Endothelial cell of umbilical vein (primary cell): ENCODE measurements at regions not wholly inside any gene's neighbourhood (a gene's known extent, or its start where the extent isn't known, plus 50 kb on each side); places are given as distances from the start of the nearest gene placed in this dataset.

Experiments
- BruUV-seq: library from RNA; stranded (reverse); fragments of 400-500 nt; replicated peaks from 2 replicates; lab custom pipeline; 2021; lab: Mats Ljungman, UMichigan
- CTCF ChIA-PET: fragments of 300-600, 350-600 bp; sonication (Branson Sonifier 250); formaldehyde crosslinking; loops from one replicate; lab custom pipeline; 2021; ENCODE audit warnings: antibody characterized with exemption, inconsistent platforms; lab: Charles Lee
- POLR2A ChIA-PET: fragments of 300-600, 350-600 bp; sonication (Branson Sonifier 250); formaldehyde crosslinking; loops from one replicate; lab custom pipeline; 2021; ENCODE audit warnings: antibody characterized with exemption, inconsistent platforms; lab: Charles Lee
- DNase-seq: peaks from one replicate; pipeline ENCODE4 v3.0.0-alpha.2; 2011; ENCODE audit warnings: low read depth, low spot score
- FAIRE-seq: peaks from 2 replicates; lab custom pipeline; 2011; peaks lifted over from hg19 to GRCh38; lab: Jason Lieb, UNC
- H2AFZ ChIP-seq: 2 replicates; pipeline ENCODE4 v1.6.0; 2012; ENCODE audit warnings: low read depth, low read length, control low read depth, inconsistent platforms
- H3K27ac ChIP-seq: 2 replicates; pipeline ENCODE4 v1.5.1; 2011; ENCODE audit warnings: low read depth, mild to moderate bottlenecking, control low read depth, low read length, moderate library complexity; ENCODE audit not compliant: insufficient read depth
- H3K27me3 ChIP-seq, 2 experiments: 2 replicates each; pipeline versions ENCODE4 v1.6.0 to v1.6.1; 2011; ENCODE audit warnings: low read length in 2 of 2, mixed read lengths in 1 of 2; ENCODE audit not compliant: control insufficient read depth in 2 of 2, insufficient read depth in 2 of 2
- H3K36me3 ChIP-seq, 2 experiments: 2 replicates in 1 of 2; 3 replicates in 1 of 2; pipeline ENCODE4 v1.5.1; 2011; ENCODE audit warnings: low read length in 2 of 2, mild to moderate bottlenecking in 1 of 2, moderate library complexity in 1 of 2; ENCODE audit not compliant: control insufficient read depth in 2 of 2, insufficient read depth in 2 of 2; ENCODE audit errors: extremely low read depth in 1 of 2
- H3K4me1 ChIP-seq: 3 replicates; pipeline ENCODE4 v1.5.1; 2011; ENCODE audit warnings: mild to moderate bottlenecking, low read length; ENCODE audit not compliant: control insufficient read depth, insufficient read depth; ENCODE audit errors: extremely low read depth
- H3K4me2 ChIP-seq: 2 replicates; pipeline ENCODE4 v1.6.1; 2011; ENCODE audit warnings: low read length, control low read depth, mixed read lengths; ENCODE audit not compliant: insufficient read depth
- H3K4me3 ChIP-seq, 3 experiments: fragments of 200-600 bp in 1 of 3; sonication (generic), shearing (Covaris generic) in 1 of 3; replicated peaks in 1 of 3; 2 replicates each; pipeline ENCODE4 v1.5.1; 2011 to 2016; ENCODE audit warnings: control low read depth in 3 of 3, low read length in 3 of 3, mild to moderate bottlenecking in 2 of 3, inconsistent platforms in 1 of 3, low read depth in 1 of 3, moderate library complexity in 1 of 3; ENCODE audit not compliant: insufficient read depth in 1 of 3
- H3K79me2 ChIP-seq: 2 replicates; pipeline ENCODE4 v1.6.0; 2012; ENCODE audit warnings: low read length, inconsistent platforms; ENCODE audit not compliant: control insufficient read depth, insufficient read depth
- H3K9ac ChIP-seq: replicated peaks from 2 replicates; pipeline ENCODE3; 2011; ENCODE audit warnings: low read length, control low read depth; ENCODE audit not compliant: insufficient read depth; ENCODE audit errors: extremely low read depth
- H3K9me1 ChIP-seq: replicated peaks from 3 replicates; pipeline ENCODE4 v1.6.0; 2011; ENCODE audit warnings: mild to moderate bottlenecking, low read length; ENCODE audit not compliant: control insufficient read depth, insufficient read depth; ENCODE audit errors: extremely low read depth
- H3K9me3 ChIP-seq: replicated peaks from 2 replicates; pipeline ENCODE4 v1.5.1; 2012; ENCODE audit warnings: low read length, inconsistent platforms; ENCODE audit not compliant: control insufficient read depth, insufficient read depth
- H4K20me1 ChIP-seq: replicated peaks from 2 replicates; pipeline ENCODE3; 2011; ENCODE audit warnings: mild to moderate bottlenecking, low read length; ENCODE audit not compliant: control insufficient read depth, insufficient read depth; ENCODE audit errors: extremely low read depth
- FOS ChIP-seq: IDR thresholded peaks from 2 replicates; pipeline ENCODE4 v1.6.1; 2011; ENCODE audit warnings: mild to moderate bottlenecking, low read length, moderate library complexity, borderline replicate concordance; ENCODE audit not compliant: insufficient read depth
- GATA2 ChIP-seq: IDR thresholded peaks from 2 replicates; pipeline ENCODE4 v1.7.0; 2011; ENCODE audit warnings: low read depth, mild to moderate bottlenecking, moderate library complexity, mixed read lengths, low read length; ENCODE audit not compliant: insufficient read length, insufficient read depth
- JUN ChIP-seq: IDR thresholded peaks from 2 replicates; pipeline ENCODE4 v1.6.1; 2011; ENCODE audit warnings: borderline replicate concordance, low read depth; ENCODE audit not compliant: insufficient read length, insufficient read depth
- MYC ChIP-seq: IDR thresholded peaks from one replicate; pipeline ENCODE4 v1.6.1; 2011; ENCODE audit warnings: mild to moderate bottlenecking, low read depth, low read length
- POLR2A ChIP-seq: IDR thresholded peaks from 2 replicates; pipeline ENCODE4 v1.6.1; 2012; ENCODE audit warnings: low read depth, mild to moderate bottlenecking, control low read depth, low read length
- POLR2AphosphoS5 ChIP-seq: IDR thresholded peaks from 2 replicates; pipeline ENCODE4 v1.6.1; 2012; ENCODE audit warnings: low read depth, mild to moderate bottlenecking, control low read depth, low read length, moderate library complexity; ENCODE audit not compliant: insufficient read depth
- dilution Hi-C: fragments of 300-500 bp; cut with MboI; formaldehyde crosslinking; loops from one replicate; pipeline ENCODE4 v1.15.0; 2019; ENCODE audit warnings: low sequenced_read_pairs; ENCODE audit not compliant: extremely low pct_ligation_motif_present
- intact Hi-C: fragments of 100-400 bp; cut with micrococcal nuclease; formaldehyde crosslinking; loops from one replicate; pipeline ENCODE4 v1.10.0; 2022
- TF ChIP-seq, protein P1 (sequence below): IDR thresholded peaks from 2 replicates; pipeline ENCODE4 v1.6.1; 2011; ENCODE audit not compliant: insufficient read depth, insufficient read length
- TF ChIP-seq, protein P2 (sequence below), 2 donors: IDR thresholded peaks; 1 replicate in 1 of 2; 2 replicates in 1 of 2; pipeline ENCODE4 v1.5.1; 2011; ENCODE audit warnings: low read length in 2 of 2, mild to moderate bottlenecking in 2 of 2, moderate library complexity in 2 of 2, control low read depth in 1 of 2, inconsistent platforms in 1 of 2, low read depth in 1 of 2; ENCODE audit not compliant: insufficient read depth in 1 of 2; ENCODE audit errors: extremely low read depth in 1 of 2

DNA sequence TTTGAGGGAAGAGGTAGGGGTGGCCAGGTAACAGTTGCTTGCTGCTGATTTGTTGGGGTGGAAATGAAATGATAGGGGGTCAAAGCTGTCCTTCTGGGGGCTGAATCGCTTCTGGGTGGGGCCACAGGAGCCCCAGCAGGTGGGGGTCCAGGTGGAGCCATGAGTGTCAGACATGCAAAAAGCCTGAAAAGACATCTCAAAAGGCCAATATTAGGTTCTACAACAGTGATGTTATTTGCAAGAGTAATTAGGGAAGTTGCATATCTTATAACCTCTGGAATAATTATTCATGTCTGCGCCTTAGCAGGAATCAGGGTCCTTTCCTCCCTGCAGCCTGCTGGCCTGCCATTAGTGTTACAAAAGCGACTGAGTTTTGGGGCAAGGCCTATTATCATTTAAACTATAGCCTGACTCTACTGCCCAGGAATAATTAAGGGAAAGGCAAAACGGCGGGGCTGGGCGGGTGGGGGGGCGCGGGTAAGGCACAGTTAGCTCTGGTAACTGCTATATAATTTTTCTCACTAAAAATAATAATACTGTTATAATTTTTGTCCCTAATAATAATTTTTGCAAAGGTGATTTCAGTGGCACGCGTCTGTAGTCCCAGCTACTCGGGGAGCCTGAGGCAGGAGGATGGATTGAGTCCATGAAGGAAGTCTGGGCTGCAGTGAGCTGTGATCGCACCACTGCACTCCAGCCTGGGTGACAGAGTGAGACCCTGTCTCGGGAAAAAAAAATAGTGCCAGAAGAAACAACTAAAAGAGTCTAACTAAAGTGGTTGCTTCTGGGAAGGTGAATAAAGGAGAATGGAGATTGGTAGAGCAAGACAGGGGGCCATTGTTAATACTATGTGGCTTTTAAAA is 145.7 kb downstream of the MAGEB17 start:
- Histone ChIP-seq H4K20me1 (no peaks in the 10 kb centered on the region), H3K4me2 (no peak overlapping the region), H3K9ac (no peak overlapping the region), H3K4me1 (no peaks in the 10 kb centered on the region), H3K27me3 (no peaks in the 10 kb centered on the region), H3K79me2 (no peaks in the 10 kb centered on the region), H3K36me3 (no peaks in the 10 kb centered on the region), H3K4me3 (no peak overlapping the region), H3K9me1 (no peaks in the 10 kb centered on the region), H2AFZ (no peak overlapping the region), H3K9me3 (no peaks in the 10 kb centered on the region), H3K27ac (no peak overlapping the region)
- DNase-seq (no peak), FAIRE-seq (no peak)
- dilution Hi-C loops = no loop called here
- CTCF ChIA-PET = no interaction called here
- POLR2A ChIA-PET = no interaction called here
- no TSS peak for BruUV-seq
- TF ChIP-seq POLR2A (no peak), JUN (no peak), POLR2AphosphoS5 (no peak), GATA2 (no peak), FOS (no peak), MYC (no peak)
- TF ChIP-seq, protein P1, sequence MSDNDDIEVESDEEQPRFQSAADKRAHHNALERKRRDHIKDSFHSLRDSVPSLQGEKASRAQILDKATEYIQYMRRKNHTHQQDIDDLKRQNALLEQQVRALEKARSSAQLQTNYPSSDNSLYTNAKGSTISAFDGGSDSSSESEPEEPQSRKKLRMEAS = no peak
- TF ChIP-seq, protein P2, sequence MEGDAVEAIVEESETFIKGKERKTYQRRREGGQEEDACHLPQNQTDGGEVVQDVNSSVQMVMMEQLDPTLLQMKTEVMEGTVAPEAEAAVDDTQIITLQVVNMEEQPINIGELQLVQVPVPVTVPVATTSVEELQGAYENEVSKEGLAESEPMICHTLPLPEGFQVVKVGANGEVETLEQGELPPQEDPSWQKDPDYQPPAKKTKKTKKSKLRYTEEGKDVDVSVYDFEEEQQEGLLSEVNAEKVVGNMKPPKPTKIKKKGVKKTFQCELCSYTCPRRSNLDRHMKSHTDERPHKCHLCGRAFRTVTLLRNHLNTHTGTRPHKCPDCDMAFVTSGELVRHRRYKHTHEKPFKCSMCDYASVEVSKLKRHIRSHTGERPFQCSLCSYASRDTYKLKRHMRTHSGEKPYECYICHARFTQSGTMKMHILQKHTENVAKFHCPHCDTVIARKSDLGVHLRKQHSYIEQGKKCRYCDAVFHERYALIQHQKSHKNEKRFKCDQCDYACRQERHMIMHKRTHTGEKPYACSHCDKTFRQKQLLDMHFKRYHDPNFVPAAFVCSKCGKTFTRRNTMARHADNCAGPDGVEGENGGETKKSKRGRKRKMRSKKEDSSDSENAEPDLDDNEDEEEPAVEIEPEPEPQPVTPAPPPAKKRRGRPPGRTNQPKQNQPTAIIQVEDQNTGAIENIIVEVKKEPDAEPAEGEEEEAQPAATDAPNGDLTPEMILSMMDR (IDR thresholded peaks at IDR 0.05; ENCODE audit: extremely low read depth in 1 of 2, insufficient read depth in 1 of 2, low read depth in 1 of 2, low read length in 2 of 2) = no peak
- intact Hi-C loops = no loop called here
